H1 (cell line): ENCODE measurements at regions not wholly inside any gene's neighbourhood (a gene's known extent, or its start where the extent isn't known, plus 50 kb on each side); places are given as distances from the start of the nearest gene placed in this dataset.
A peak's percentile ranks its signal among the peaks of the same experiment; 100 is the strongest.

Experiments
- CTCF ChIA-PET: fragments of 300-600 bp; sonication (Branson Sonifier 250); formaldehyde crosslinking; loops from one replicate; lab custom pipeline; 2021; ENCODE audit not compliant: partially characterized antibody; lab: Charles Lee
- POLR2A ChIA-PET: fragments of 300-600 bp; sonication (Branson Sonifier 250); formaldehyde crosslinking; loops from one replicate; lab custom pipeline; 2021; ENCODE audit warnings: inconsistent platforms; ENCODE audit not compliant: partially characterized antibody; lab: Charles Lee
- DNase-seq, 2 experiments: peaks; one replicate each; pipeline versions ENCODE4 v3.0.0 to v3.0.0-alpha.2; 2010 to 2022; ENCODE audit warnings: low spot score in 2 of 2, low read depth in 1 of 2, mixed read lengths in 1 of 2
- FAIRE-seq: peaks from 2 replicates; lab custom pipeline; 2011; peaks lifted over from hg19 to GRCh38; lab: Jason Lieb, UNC
- H2AFZ ChIP-seq: 2 replicates; pipeline ENCODE4 v1.8.1; 2012; ENCODE audit warnings: low read length, inconsistent platforms
- H2AK5ac ChIP-seq: 2 replicates; pipeline ENCODE4 v1.6.1; 2013; ENCODE audit warnings: low read depth, low read length
- H2BK120ac ChIP-seq: replicated peaks from 2 replicates; pipeline ENCODE3; 2013; ENCODE audit warnings: low read depth, low read length, inconsistent platforms
- H2BK12ac ChIP-seq: 2 replicates; pipeline ENCODE4 v1.6.1; 2013; ENCODE audit warnings: low read depth, low read length
- H2BK15ac ChIP-seq: 2 replicates; pipeline ENCODE4 v1.6.1; 2013; ENCODE audit warnings: low read length
- H2BK20ac ChIP-seq: 2 replicates; pipeline ENCODE4 v1.6.1; 2013; ENCODE audit warnings: low read length
- H2BK5ac ChIP-seq: 2 replicates; pipeline ENCODE4 v1.6.1; 2013; ENCODE audit warnings: low read depth, low read length
- H3K14ac ChIP-seq: 2 replicates; pipeline ENCODE4 v1.6.1; 2013; ENCODE audit warnings: inconsistent platforms; ENCODE audit not compliant: insufficient read length
- H3K18ac ChIP-seq: 2 replicates; pipeline ENCODE4 v1.6.1; 2013; ENCODE audit warnings: low read length; ENCODE audit errors: extremely low read depth
- H3K23ac ChIP-seq: 2 replicates; pipeline ENCODE4 v1.6.1; 2013; ENCODE audit warnings: inconsistent platforms; ENCODE audit not compliant: insufficient read length
- H3K23me2 ChIP-seq: 2 replicates; pipeline ENCODE4 v1.6.1; 2013; ENCODE audit warnings: low read depth, low read length
- H3K27ac ChIP-seq: 2 replicates; pipeline ENCODE4 v1.6.1; 2011; ENCODE audit warnings: low read depth, low read length, inconsistent platforms
- H3K27me3 ChIP-seq, 4 experiments: replicated peaks in 1 of 4; 1 replicate in 1 of 4; 2 replicates in 3 of 4; pipeline versions ENCODE4 v1.6.1 to v1.8.1; 2011 to 2013; ENCODE audit warnings: low read length in 3 of 4, mild to moderate bottlenecking in 3 of 4, inconsistent platforms in 2 of 4, mixed read lengths in 2 of 4, moderate library complexity in 1 of 4; ENCODE audit not compliant: control insufficient read depth in 3 of 4, insufficient read depth in 3 of 4; ENCODE audit errors: extremely low read depth in 1 of 4
- H3K36me3 ChIP-seq, 4 experiments: 2 replicates each; pipeline versions ENCODE4 v1.6.1 to v1.8.1; 2011 to 2013; ENCODE audit warnings: mild to moderate bottlenecking in 4 of 4, low read length in 3 of 4, moderate library complexity in 2 of 4, control low read depth in 1 of 4, inconsistent platforms in 1 of 4; ENCODE audit not compliant: insufficient read depth in 4 of 4, control insufficient read depth in 2 of 4
- H3K4ac ChIP-seq: replicated peaks from 2 replicates; pipeline ENCODE3; 2013; ENCODE audit warnings: low read length, low read depth, mixed read lengths, inconsistent platforms; ENCODE audit not compliant: insufficient read length
- H3K4me1 ChIP-seq, 4 experiments: replicated peaks in 1 of 4; 1 replicate in 1 of 4; 2 replicates in 3 of 4; pipeline versions ENCODE4 v1.6.1 to v1.8.1; 2011 to 2013; ENCODE audit warnings: low read length in 3 of 4, inconsistent platforms in 2 of 4, mixed read lengths in 1 of 4; ENCODE audit not compliant: insufficient read depth in 4 of 4, control insufficient read depth in 3 of 4
- H3K4me2 ChIP-seq, 2 experiments: 2 replicates each; pipeline versions ENCODE4 v1.6.1 to v1.8.1; 2011 to 2013; ENCODE audit warnings: low read depth in 2 of 2, low read length in 2 of 2, control low read depth in 1 of 2, inconsistent platforms in 1 of 2, mild to moderate bottlenecking in 1 of 2; ENCODE audit not compliant: insufficient read depth in 1 of 2
- H3K4me3 ChIP-seq, 4 experiments: fragments of 200-600, 300-600 bp in 1 of 4; sonication (generic), shearing (Covaris generic), sonication (Bioruptor Twin) in 1 of 4; 2 replicates each; pipeline versions ENCODE4 v1.5.1 to v1.8.1; 2011 to 2016; ENCODE audit warnings: low read length in 4 of 4, low read depth in 3 of 4, control low read depth in 2 of 4, inconsistent platforms in 2 of 4, mild to moderate bottlenecking in 2 of 4, mixed read lengths in 1 of 4, moderate library complexity in 1 of 4; ENCODE audit not compliant: insufficient read depth in 2 of 4; ENCODE audit errors: extremely low read depth in 1 of 4
- H3K56ac ChIP-seq: replicated peaks from 2 replicates; pipeline ENCODE3; 2013; ENCODE audit warnings: low read depth, mild to moderate bottlenecking, mixed read lengths, low read length, inconsistent platforms; ENCODE audit not compliant: insufficient read length
- H3K79me1 ChIP-seq: 2 replicates; pipeline ENCODE4 v1.6.1; 2013; ENCODE audit warnings: low read depth, low read length, control low read depth
- H3K79me2 ChIP-seq, 2 experiments: 2 replicates each; pipeline versions ENCODE4 v1.6.1 to v1.8.1; 2012 to 2013; ENCODE audit warnings: low read length in 2 of 2, mild to moderate bottlenecking in 2 of 2, inconsistent platforms in 1 of 2; ENCODE audit not compliant: insufficient read depth in 2 of 2, control insufficient read depth in 1 of 2
- H3K9ac ChIP-seq, 4 experiments: replicated peaks in 1 of 4; 1 replicate in 1 of 4; 2 replicates in 3 of 4; pipeline versions ENCODE4 v1.6.1 to v1.8.1; 2011 to 2013; ENCODE audit warnings: low read depth in 3 of 4, low read length in 3 of 4, control low read depth in 2 of 4, mild to moderate bottlenecking in 2 of 4, moderate library complexity in 2 of 4, inconsistent platforms in 1 of 4; ENCODE audit errors: extremely low read depth in 1 of 4
- H3K9me3 ChIP-seq, 2 experiments: 2 replicates each; pipeline versions ENCODE4 v1.6.1 to v1.8.1; 2012 to 2013; ENCODE audit warnings: mild to moderate bottlenecking in 2 of 2, moderate library complexity in 2 of 2, control low read depth in 1 of 2, inconsistent platforms in 1 of 2, low read depth in 1 of 2, low read length in 1 of 2, mixed read lengths in 1 of 2; ENCODE audit not compliant: insufficient read depth in 2 of 2
- H4K20me1 ChIP-seq, 2 experiments: replicated peaks in 1 of 2; 2 replicates each; pipeline versions ENCODE3 to v1.8.1; 2011 to 2013; ENCODE audit warnings: inconsistent platforms in 2 of 2, low read length in 2 of 2, mild to moderate bottlenecking in 1 of 2; ENCODE audit not compliant: insufficient read depth in 2 of 2, control insufficient read depth in 1 of 2
- H4K5ac ChIP-seq: 2 replicates; pipeline ENCODE4 v1.6.1; 2013; ENCODE audit warnings: low read length, low read depth, mixed read lengths, inconsistent platforms; ENCODE audit not compliant: insufficient read length
- H4K8ac ChIP-seq: 2 replicates; pipeline ENCODE4 v1.8.0; 2013; ENCODE audit warnings: mild to moderate bottlenecking, moderate library complexity, low read length, inconsistent platforms; ENCODE audit not compliant: insufficient read depth; ENCODE audit errors: extremely low read depth
- H4K91ac ChIP-seq: replicated peaks from 2 replicates; pipeline ENCODE3; 2013; ENCODE audit warnings: low read length, mixed read lengths, inconsistent platforms; ENCODE audit not compliant: insufficient read length
- BACH1 ChIP-seq: IDR thresholded peaks from 2 replicates; pipeline ENCODE4 v1.6.1; 2012; ENCODE audit warnings: low read length, improper control_type of control experiment
- EGR1 ChIP-seq: IDR thresholded peaks from 2 replicates; pipeline ENCODE4 v1.6.1; 2011; ENCODE audit warnings: low read depth, low read length, borderline replicate concordance
- JUND ChIP-seq: IDR thresholded peaks from 2 replicates; pipeline ENCODE4 v1.6.1; 2011; ENCODE audit warnings: mild to moderate bottlenecking, improper control_type of control experiment, low read length
- MAFK ChIP-seq: IDR thresholded peaks from 2 replicates; pipeline ENCODE4 v1.6.1; 2012; ENCODE audit warnings: low read depth, mild to moderate bottlenecking, improper control_type of control experiment, low read length
- WGBS, 2 experiments: shearing (Covaris generic) in 1 of 2; methylation state at CpG; one replicate each; pipeline versions ENCODE4 v1.1.6 to v1.1.7; 2013 to 2015; ENCODE audit warnings: low lambda C conversion rate in 2 of 2, mixed read lengths in 2 of 2, inconsistent platforms in 1 of 2, low coverage in 1 of 2, missing lambda C conversion rate in 1 of 2; ENCODE audit not compliant: insufficient replicate concordance in 2 of 2, insufficient coverage in 1 of 2, insufficient read length in 1 of 2; ENCODE audit errors: extremely low coverage in 1 of 2, missing lambda C conversion rate in 1 of 2; 5-methylcytosine and 5-hydroxymethylcytosine counted together

- no peak overlapping the region for H4K91ac ChIP-seq
- H2BK5ac ChIP-seq: no peak overlapping the region
- H3K18ac ChIP-seq: no peak overlapping the region
- no peak overlapping the region; the same call in 1 of the 2 replicates for H3K27ac ChIP-seq
- no peak overlapping the region for H3K56ac ChIP-seq
- no peak overlapping the region for H2AK5ac ChIP-seq
- no peak overlapping the region for H3K4ac ChIP-seq
- 91% methylated on average over 8 of the region's 8 CpGs; no CpG with 5 or more reads in 1 of the 2 experiments for WGBS, 2 experiments
- POLR2A ChIA-PET: no interaction called here
- no peaks in the 10 kb centered on the region for H3K79me1 ChIP-seq
- H2AFZ ChIP-seq: no peak overlapping the region
- FAIRE-seq (no peak), DNase-seq (no peak)
- H3K4me1 ChIP-seq: peaks cover 0 to 14% (median 4%) of the 10 kb centered on the region in 4 experiments; a peak in 6 of 7 replicates
- H3K14ac ChIP-seq: no peak overlapping the region
- H2BK120ac ChIP-seq: peak overlapping the region; percentile 33
- no peaks in the 10 kb centered on the region for H3K27me3 ChIP-seq
- no peak overlapping the region for H4K5ac ChIP-seq
- H2BK15ac ChIP-seq: no peak overlapping the region
- H3K4me2 ChIP-seq: no peak overlapping the region
- H3K23me2 ChIP-seq: no peaks in the 10 kb centered on the region; the same call in 1 of the 2 replicates
- 0 out of 2 replicates have a peak overlapping the region, but pooled peaks have one; percentile 17 for H2BK12ac ChIP-seq
- no peaks in the 10 kb centered on the region for H3K79me2 ChIP-seq
- no peaks in the 10 kb centered on the region for H3K36me3 ChIP-seq
- no peak overlapping the region for H3K23ac ChIP-seq
- no peaks in the 10 kb centered on the region for H4K20me1 ChIP-seq
- no peak overlapping the region for H4K8ac ChIP-seq
- no peak overlapping the region for H3K4me3 ChIP-seq
- TF ChIP-seq BACH1 (peak; percentile 71; the same call in 1 of the 2 replicates), EGR1 (no peak), JUND (peak; percentile 83), MAFK (peak; percentile 71)
- H3K9me3 ChIP-seq: no peaks in the 10 kb centered on the region
- no peak overlapping the region for H2BK20ac ChIP-seq
- no peak overlapping the region for H3K9ac ChIP-seq
- CTCF ChIA-PET: interaction anchor here (0.6 kb wide), 1 partner anchor 369 kb away, joined by 4 read pairs; no protein-coding TSS in a partner anchor
These were observed 71.7 kb downstream of the LYZL2 start for GRCh38 chr10:30557884-30558283.
